ENCODE measurements at regions not wholly inside any gene's neighbourhood (a gene's known extent, or its start where the extent isn't known, plus 50 kb on each side); places are given as distances from the start of the nearest gene placed in this dataset.

GRCh38 chr7:46387646-46388045, 466.6 kb upstream of the IGFBP3 start:
- Histone ChIP-seq H3K4me3 (ENCODE audit: low read depth in 1 of 5, low read length in 5 of 5) (no peak overlapping the region), H3K4me1 (ENCODE audit: control insufficient read depth in 5 of 5, insufficient read depth in 5 of 5, low read length in 5 of 5) (peaks cover 0 to 25% (median 18%) of the 10 kb centered on the region in 5 donors), H3K36me3 (ENCODE audit: control insufficient read depth in 5 of 5, insufficient read depth in 5 of 5, low read length in 5 of 5) (no peaks in the 10 kb centered on the region)

DNA sequence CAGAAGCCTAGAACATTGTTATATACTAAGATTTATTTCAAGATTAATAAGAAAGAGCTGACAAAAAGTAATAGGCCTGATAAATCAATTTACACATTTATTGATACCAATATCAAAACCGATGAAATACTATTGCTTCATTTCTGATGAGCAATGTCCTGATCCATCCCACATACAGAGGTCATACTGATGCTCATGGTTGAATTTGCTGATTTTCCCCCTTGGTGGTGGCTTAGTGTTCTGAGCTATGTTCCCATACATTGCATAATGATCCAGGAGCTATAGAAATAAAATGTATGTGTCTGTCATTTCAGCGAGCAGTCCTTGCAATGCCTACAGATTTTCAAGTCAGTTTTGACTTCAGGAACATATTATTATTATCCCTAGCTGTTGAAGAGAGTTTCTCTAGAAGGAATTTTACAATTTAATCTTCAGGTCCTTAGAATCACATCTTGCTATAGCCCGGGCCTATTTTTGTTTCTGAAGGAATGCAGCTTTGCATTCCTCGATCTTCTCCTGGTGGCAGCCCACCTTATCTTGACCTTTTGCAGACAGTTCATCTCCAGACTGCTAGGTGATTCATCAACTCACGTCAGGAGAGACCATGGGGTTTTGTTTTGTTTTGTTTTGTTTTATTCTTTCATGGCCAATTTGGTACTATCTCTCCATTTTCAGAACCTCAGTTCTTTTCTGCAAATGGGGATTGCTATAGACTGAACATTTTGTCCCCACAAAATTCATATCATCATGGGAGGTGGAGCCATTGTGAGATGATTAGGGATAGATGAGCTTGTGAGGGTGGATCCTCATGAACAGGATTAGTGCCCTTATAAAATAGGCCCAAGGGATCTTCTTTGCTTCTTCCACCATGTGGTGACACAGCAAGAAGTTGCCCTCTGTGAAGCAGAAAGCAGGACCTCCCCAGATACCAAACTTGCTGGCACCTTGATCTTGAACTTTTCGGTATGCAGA, 465.6 kb upstream of the IGFBP3 start:
- no peak overlapping the region for H3K27ac ChIP-seq (ENCODE audit: low read depth, low read length)

More at GRCh38 chr7:46387646-46388045, 466.6 kb upstream of the IGFBP3 start:
- Histone ChIP-seq H3K9me3 (ENCODE audit: control insufficient read depth in 5 of 5, low read length in 5 of 5) (no peaks in the 10 kb centered on the region), H3K27ac (ENCODE audit: low read depth, low read length) (no peak overlapping the region), H3K9ac (ENCODE audit: low read length in 5 of 5) (no peak overlapping the region), H3K27me3 (ENCODE audit: control insufficient read depth in 5 of 5, insufficient read depth in 4 of 5, low read length in 5 of 5) (no peaks in the 10 kb centered on the region)

GRCh38 chr7:46385662-46386309, 464.7 kb upstream of the IGFBP3 start:
- H3K27me3 ChIP-seq (ENCODE audit: control insufficient read depth in 5 of 5, insufficient read depth in 4 of 5, low read length in 5 of 5) = no peaks in the 10 kb centered on the region

More for the DNA sequence above, 465.6 kb upstream of the IGFBP3 start:
- no peak overlapping the region for H3K9ac ChIP-seq (ENCODE audit: low read length in 5 of 5)
- no peaks in the 10 kb centered on the region for H3K27me3 ChIP-seq (ENCODE audit: control insufficient read depth in 5 of 5, insufficient read depth in 4 of 5, low read length in 5 of 5)
- no peaks in the 10 kb centered on the region for H3K36me3 ChIP-seq (ENCODE audit: control insufficient read depth in 5 of 5, insufficient read depth in 5 of 5, low read length in 5 of 5)
- no peaks in the 10 kb centered on the region for H3K9me3 ChIP-seq (ENCODE audit: control insufficient read depth in 5 of 5, low read length in 5 of 5)
- H3K4me3 ChIP-seq (ENCODE audit: low read depth in 1 of 5, low read length in 5 of 5) = no peak overlapping the region
- H3K4me1 ChIP-seq (ENCODE audit: control insufficient read depth in 5 of 5, insufficient read depth in 5 of 5, low read length in 5 of 5) = peaks cover 0 to 19% (median 14%) of the 10 kb centered on the region in 5 donors

GRCh38 chr7:46383605-46384004, 462.5 kb upstream of the IGFBP3 start:
- no peaks in the 10 kb centered on the region for H3K4me1 ChIP-seq (ENCODE audit: control insufficient read depth in 5 of 5, insufficient read depth in 5 of 5, low read length in 5 of 5)
- H3K9me3 ChIP-seq (ENCODE audit: control insufficient read depth in 5 of 5, low read length in 5 of 5) = no peaks in the 10 kb centered on the region
- H3K4me3 ChIP-seq (ENCODE audit: low read depth in 1 of 5, low read length in 5 of 5) = no peak overlapping the region
- H3K9ac ChIP-seq (ENCODE audit: low read length in 5 of 5) = no peak overlapping the region
- H3K27me3 ChIP-seq (ENCODE audit: control insufficient read depth in 5 of 5, insufficient read depth in 4 of 5, low read length in 5 of 5) = no peaks in the 10 kb centered on the region
- H3K36me3 ChIP-seq (ENCODE audit: control insufficient read depth in 5 of 5, insufficient read depth in 5 of 5, low read length in 5 of 5) = no peaks in the 10 kb centered on the region
- H3K27ac ChIP-seq (ENCODE audit: low read depth, low read length) = no peak overlapping the region

More at GRCh38 chr7:46385662-46386309, 464.7 kb upstream of the IGFBP3 start:
- H3K36me3 ChIP-seq (ENCODE audit: control insufficient read depth in 5 of 5, insufficient read depth in 5 of 5, low read length in 5 of 5) = no peaks in the 10 kb centered on the region
- no peak overlapping the region for H3K4me3 ChIP-seq (ENCODE audit: low read depth in 1 of 5, low read length in 5 of 5)
- H3K4me1 ChIP-seq (ENCODE audit: control insufficient read depth in 5 of 5, insufficient read depth in 5 of 5, low read length in 5 of 5) = peaks cover 0 to 9% (median 5%) of the 10 kb centered on the region in 5 donors
- H3K27ac ChIP-seq (ENCODE audit: low read depth, low read length) = no peak overlapping the region
- H3K9ac ChIP-seq (ENCODE audit: low read length in 5 of 5) = no peak overlapping the region
- no peaks in the 10 kb centered on the region for H3K9me3 ChIP-seq (ENCODE audit: control insufficient read depth in 5 of 5, low read length in 5 of 5)

GRCh38 chr7:46369933-46370654, 449.0 kb upstream of the IGFBP3 start:
- Histone ChIP-seq H3K36me3 (ENCODE audit: control insufficient read depth in 5 of 5, insufficient read depth in 5 of 5, low read length in 5 of 5) (no peaks in the 10 kb centered on the region), H3K9me3 (ENCODE audit: control insufficient read depth in 5 of 5, low read length in 5 of 5) (peaks cover 0 to 2% (median 0%) of the 10 kb centered on the region in 5 donors), H3K27ac (ENCODE audit: low read depth, low read length) (no peak overlapping the region), H3K4me3 (ENCODE audit: low read depth in 1 of 5, low read length in 5 of 5) (no peak overlapping the region), H3K4me1 (ENCODE audit: control insufficient read depth in 5 of 5, insufficient read depth in 5 of 5, low read length in 5 of 5) (peaks cover 0 to 4% (median 3%) of the 10 kb centered on the region in 5 donors), H3K27me3 (ENCODE audit: control insufficient read depth in 5 of 5, insufficient read depth in 4 of 5, low read length in 5 of 5) (no peaks in the 10 kb centered on the region), H3K9ac (ENCODE audit: low read length in 5 of 5) (no peak overlapping the region)

- Histone ChIP-seq H3K27ac (ENCODE audit: low read depth, low read length) (no peak overlapping the region), H3K9me3 (ENCODE audit: control insufficient read depth in 5 of 5, low read length in 5 of 5) (peaks cover 0 to 2% (median 0%) of the 10 kb centered on the region in 5 donors), H3K27me3 (ENCODE audit: control insufficient read depth in 5 of 5, insufficient read depth in 4 of 5, low read length in 5 of 5) (no peaks in the 10 kb centered on the region), H3K9ac (ENCODE audit: low read length in 5 of 5) (no peak overlapping the region), H3K4me1 (ENCODE audit: control insufficient read depth in 5 of 5, insufficient read depth in 5 of 5, low read length in 5 of 5) (peaks cover 0 to 4% (median 3%) of the 10 kb centered on the region in 5 donors), H3K36me3 (ENCODE audit: control insufficient read depth in 5 of 5, insufficient read depth in 5 of 5, low read length in 5 of 5) (no peaks in the 10 kb centered on the region), H3K4me3 (ENCODE audit: low read depth in 1 of 5, low read length in 5 of 5) (no peak overlapping the region)
Measured at GRCh38 chr7:46368871-46369270, 447.8 kb upstream of the IGFBP3 start.

GRCh38 chr7:46366526-46366925, 445.5 kb upstream of the IGFBP3 start:
- H3K4me1 ChIP-seq (ENCODE audit: control insufficient read depth in 5 of 5, insufficient read depth in 5 of 5, low read length in 5 of 5) = peaks cover 0 to 4% (median 3%) of the 10 kb centered on the region in 5 donors
- no peak overlapping the region for H3K4me3 ChIP-seq (ENCODE audit: low read depth in 1 of 5, low read length in 5 of 5)
- no peak overlapping the region for H3K9ac ChIP-seq (ENCODE audit: low read length in 5 of 5)
- peaks cover 0 to 2% (median 0%) of the 10 kb centered on the region in 5 donors for H3K9me3 ChIP-seq (ENCODE audit: control insufficient read depth in 5 of 5, low read length in 5 of 5)
- no peaks in the 10 kb centered on the region for H3K27me3 ChIP-seq (ENCODE audit: control insufficient read depth in 5 of 5, insufficient read depth in 4 of 5, low read length in 5 of 5)
- H3K36me3 ChIP-seq (ENCODE audit: control insufficient read depth in 5 of 5, insufficient read depth in 5 of 5, low read length in 5 of 5) = no peaks in the 10 kb centered on the region
- H3K27ac ChIP-seq (ENCODE audit: low read depth, low read length) = no peak overlapping the region

DNA sequence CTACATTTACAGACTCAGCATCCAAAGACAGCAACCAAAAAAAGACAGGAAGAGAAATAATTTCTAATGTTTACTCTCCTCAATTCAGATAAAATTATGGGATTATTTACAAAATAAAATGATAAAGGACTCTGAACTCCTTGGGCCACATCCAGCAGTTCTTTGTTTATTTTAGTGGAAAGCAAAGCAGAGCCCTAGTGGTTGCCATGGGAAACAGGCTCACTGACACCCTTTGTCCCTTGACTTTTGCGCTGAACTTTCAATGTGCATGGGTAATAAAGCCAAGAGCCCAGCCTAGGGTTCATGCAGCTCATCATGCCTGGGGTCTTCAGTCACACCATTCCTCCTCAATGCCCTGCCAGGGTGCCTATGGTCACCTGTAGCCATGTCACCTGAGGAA, 442.6 kb upstream of the IGFBP3 start:
- Histone ChIP-seq H3K4me1 (ENCODE audit: control insufficient read depth in 5 of 5, insufficient read depth in 5 of 5, low read length in 5 of 5) (peaks cover 0 to 3% (median 0%) of the 10 kb centered on the region in 5 donors), H3K27ac (ENCODE audit: low read depth, low read length) (no peak overlapping the region), H3K9me3 (ENCODE audit: control insufficient read depth in 5 of 5, low read length in 5 of 5) (no peaks in the 10 kb centered on the region), H3K9ac (ENCODE audit: low read length in 5 of 5) (no peak overlapping the region), H3K4me3 (ENCODE audit: low read depth in 1 of 5, low read length in 5 of 5) (no peak overlapping the region), H3K27me3 (ENCODE audit: control insufficient read depth in 5 of 5, insufficient read depth in 4 of 5, low read length in 5 of 5) (no peaks in the 10 kb centered on the region), H3K36me3 (ENCODE audit: control insufficient read depth in 5 of 5, insufficient read depth in 5 of 5, low read length in 5 of 5) (no peaks in the 10 kb centered on the region)

GRCh38 chr7:46360811-46361210, 439.7 kb upstream of the IGFBP3 start:
- no peak overlapping the region for H3K4me3 ChIP-seq (ENCODE audit: low read depth in 1 of 5, low read length in 5 of 5)
- no peaks in the 10 kb centered on the region for H3K4me1 ChIP-seq (ENCODE audit: control insufficient read depth in 5 of 5, insufficient read depth in 5 of 5, low read length in 5 of 5)
- no peaks in the 10 kb centered on the region for H3K9me3 ChIP-seq (ENCODE audit: control insufficient read depth in 5 of 5, low read length in 5 of 5)
- no peak overlapping the region for H3K27ac ChIP-seq (ENCODE audit: low read depth, low read length)
- H3K36me3 ChIP-seq (ENCODE audit: control insufficient read depth in 5 of 5, insufficient read depth in 5 of 5, low read length in 5 of 5) = no peaks in the 10 kb centered on the region
- no peak overlapping the region for H3K9ac ChIP-seq (ENCODE audit: low read length in 5 of 5)
- no peaks in the 10 kb centered on the region for H3K27me3 ChIP-seq (ENCODE audit: control insufficient read depth in 5 of 5, insufficient read depth in 4 of 5, low read length in 5 of 5)
